ENCODE measurements at regions not wholly inside any gene's neighbourhood (a gene's known extent, or its start where the extent isn't known, plus 50 kb on each side); places are given as distances from the start of the nearest gene placed in this dataset.

DNA sequence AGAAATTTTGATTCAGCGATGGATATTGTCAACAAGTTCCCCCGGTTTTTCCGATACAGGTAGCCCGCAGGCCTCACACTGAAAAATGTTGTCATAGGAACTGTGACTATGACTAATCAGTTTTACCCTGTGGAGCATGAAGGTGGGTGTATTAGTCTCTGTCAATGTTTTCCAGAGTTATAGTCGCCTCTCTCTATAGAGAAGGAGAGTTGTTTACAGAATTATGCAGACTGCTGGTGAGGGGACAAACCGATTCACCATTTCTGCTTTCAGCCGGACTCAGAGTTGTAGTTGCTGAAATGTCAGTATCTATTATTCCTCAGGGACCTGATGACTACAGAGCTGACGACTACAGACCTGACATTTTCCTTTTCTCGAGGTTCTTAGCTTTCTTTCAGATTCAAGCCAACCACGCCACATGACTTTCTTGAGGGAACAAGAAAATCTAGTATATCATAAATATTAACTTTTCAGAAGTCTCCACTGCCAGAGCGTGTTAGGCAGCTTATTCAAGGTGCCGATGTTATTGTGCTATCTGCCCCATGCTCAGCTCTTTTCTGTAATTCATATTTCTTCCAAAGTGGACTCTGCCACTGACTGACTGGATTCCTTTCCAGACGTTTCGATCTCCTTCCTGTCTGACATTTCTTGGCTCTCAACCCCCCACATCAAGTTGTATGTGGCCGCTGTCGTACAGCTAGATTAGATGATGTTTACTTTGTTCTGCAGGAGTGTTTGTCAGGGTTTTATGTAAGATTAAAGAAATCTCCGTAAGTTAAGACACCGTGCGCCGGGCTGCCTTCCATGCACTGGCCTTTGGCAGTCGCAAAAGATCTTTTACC, 178.1 kb downstream of the FGF1 start:
- DNase-seq (ENCODE audit: low read depth): no peak

- DNase-seq (ENCODE audit: low read depth): no peak
Measured at GRCh38 chr5:142506756-142507155, 179.1 kb downstream of the FGF1 start.

GRCh38 chr5:142506046-142506445, 179.8 kb downstream of the FGF1 start:
- DNase-seq (ENCODE audit: low read depth): no peak

- DNase-seq (ENCODE audit: low read depth): no peak
Measured at GRCh38 chr5:142501890-142502289, 177.1 kb upstream of the SPRY4 start.

DNA sequence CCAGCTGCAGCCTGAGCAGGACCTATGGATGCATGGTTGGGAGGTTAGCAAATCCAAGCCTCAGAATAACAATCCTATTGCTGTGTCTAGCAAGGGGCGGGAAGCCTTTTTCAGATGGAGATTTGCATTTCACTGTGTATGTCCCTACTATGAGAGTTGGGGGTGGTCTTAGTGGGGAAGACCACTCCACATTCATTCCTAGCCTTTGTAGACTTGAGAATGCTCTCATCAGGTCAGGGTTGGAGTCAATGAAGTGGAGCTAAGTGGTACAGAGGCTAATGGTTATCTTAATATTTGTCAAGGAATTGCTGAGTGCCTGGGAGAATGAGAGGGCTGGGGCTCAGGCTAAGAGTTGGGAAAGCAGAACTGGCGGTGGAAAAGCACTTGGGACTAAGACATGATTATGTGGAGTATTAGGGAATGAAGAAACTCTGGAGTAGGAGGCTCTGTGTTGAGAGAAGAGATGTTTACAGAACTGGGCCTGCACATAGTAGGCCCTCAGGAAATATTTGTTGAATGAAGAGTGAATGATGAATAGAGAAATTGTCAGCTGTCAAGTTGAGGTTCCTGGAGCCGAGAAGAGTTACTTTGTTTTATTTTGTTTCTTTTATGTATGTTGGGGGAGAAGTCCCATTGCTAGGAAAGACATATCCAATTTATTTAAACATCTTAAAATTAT, 175.5 kb upstream of the SPRY4 start:
- no peak for DNase-seq (ENCODE audit: low read depth)

- no peak for DNase-seq (ENCODE audit: low read depth)
Measured at GRCh38 chr5:142499591-142500226, 174.9 kb upstream of the SPRY4 start.

- no peak for DNase-seq (ENCODE audit: low read depth)
Measured at GRCh38 chr5:142498298-142498697, 173.5 kb upstream of the SPRY4 start.

- no peak for DNase-seq (ENCODE audit: low read depth)
Measured at GRCh38 chr5:142495531-142495930, 170.7 kb upstream of the SPRY4 start.

DNA sequence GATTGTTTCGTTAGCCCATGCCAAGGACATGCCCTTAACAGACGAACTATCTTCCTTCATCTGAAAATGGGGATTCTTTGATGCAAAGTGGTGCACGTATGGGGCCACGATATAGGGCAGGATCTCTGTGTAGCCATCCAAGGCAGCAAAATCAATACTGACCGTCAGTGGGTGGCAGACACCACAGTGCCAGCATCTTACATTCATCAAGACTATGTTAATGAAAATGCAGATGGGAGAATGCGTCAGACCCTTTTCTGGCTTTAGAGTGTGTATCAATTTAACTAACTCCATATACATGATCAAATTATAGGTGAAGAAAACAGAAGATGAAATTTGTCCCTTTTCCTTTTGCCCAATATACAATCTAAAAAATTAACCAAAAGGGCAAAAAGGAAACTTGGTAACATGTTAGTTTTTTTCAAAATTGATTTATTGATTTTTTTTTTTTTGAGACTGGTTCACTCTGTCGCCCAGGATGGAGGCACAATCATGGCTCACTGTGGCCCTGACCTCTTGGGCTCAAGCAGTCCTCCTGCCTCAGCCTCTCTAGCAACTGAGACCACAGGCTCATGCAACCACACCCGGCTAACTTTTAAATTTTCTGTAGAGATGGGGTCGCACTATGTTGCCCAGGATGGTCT, 169.2 kb upstream of the SPRY4 start:
- DNase-seq (ENCODE audit: low read depth): no peak

DNA sequence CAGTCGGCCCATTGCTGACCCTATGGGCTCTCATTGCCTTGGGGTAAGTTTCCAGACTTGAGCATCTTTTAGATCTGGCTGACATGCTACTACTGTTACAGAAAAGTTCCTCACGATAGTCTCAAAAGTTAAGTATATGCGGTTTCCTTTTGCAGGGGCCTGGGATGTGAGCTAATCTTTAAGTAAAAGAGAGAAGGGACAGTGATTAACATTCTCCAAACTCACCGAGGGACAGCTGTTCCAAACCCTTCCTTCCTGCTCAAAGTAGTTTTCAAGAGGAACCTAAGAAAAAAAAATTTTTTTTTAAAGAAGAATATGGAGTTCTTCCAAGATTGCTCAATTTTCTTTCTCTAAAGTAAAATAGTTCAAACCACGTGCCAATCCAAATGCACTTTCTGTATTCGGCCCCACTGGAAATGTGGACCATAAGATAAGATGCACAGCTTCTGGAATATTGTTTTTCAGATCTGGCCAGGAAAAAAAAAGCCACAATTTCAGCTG, 168.0 kb upstream of the SPRY4 start:
- no peak for DNase-seq (ENCODE audit: low read depth)

DNA sequence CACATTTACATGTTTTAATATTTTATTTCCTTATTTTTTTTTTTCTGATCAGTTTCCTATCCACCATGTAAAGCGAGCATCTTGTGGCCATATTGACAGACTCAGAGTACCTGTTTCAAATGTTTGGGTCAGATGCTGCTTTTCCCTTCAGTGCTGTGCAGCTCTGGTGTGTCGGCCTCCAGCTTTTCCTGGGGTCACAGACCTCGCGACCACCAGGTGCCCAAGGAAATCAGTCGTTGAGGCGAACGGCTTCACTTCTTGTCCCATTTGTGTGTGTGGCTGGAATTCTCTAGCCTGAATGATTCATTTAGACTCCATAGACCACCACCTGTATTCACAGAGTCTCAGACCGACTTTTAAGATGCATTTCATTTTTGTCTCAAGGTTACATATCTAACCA, 166.9 kb upstream of the SPRY4 start:
- DNase-seq (ENCODE audit: low read depth): no peak

- no peak for DNase-seq (ENCODE audit: low read depth)
Measured at GRCh38 chr5:142491270-142491669, 166.4 kb upstream of the SPRY4 start.

GRCh38 chr5:142486581-142486980, 161.8 kb upstream of the SPRY4 start:
- no peak for DNase-seq (ENCODE audit: low read depth)

GRCh38 chr5:142486020-142486419, 161.2 kb upstream of the SPRY4 start:
- no peak for DNase-seq (ENCODE audit: low read depth)

DNA sequence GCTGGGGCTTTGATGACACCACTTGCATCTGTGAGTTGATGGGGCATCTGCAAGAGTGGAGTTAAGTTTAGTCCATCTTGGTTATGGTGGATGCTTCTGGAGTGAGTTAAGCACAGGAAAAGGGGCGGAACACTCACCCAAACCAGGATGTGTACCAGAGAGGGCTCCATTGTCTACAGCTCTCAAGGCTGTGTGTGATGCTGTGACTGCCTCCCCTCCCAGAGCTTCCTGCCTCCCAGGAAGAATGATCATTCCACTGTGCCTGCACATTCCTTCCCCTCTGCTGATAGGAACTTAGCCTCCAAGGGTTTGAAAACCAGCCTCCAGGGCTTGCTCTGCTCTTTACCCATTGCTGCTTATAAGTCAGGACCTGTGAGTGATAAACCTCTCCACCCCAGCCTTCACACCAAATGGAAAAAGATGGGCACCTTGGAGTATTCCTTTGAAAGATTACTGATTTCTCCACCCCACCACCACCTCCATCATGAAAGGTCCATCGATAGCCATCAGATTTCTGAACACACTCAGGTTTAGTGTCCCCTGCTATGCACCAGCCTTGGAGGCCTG, 160.1 kb upstream of the SPRY4 start:
- no peak for DNase-seq (ENCODE audit: low read depth)

- DNase-seq (ENCODE audit: low read depth): no peak
Measured at GRCh38 chr5:142482207-142482606, 157.4 kb upstream of the SPRY4 start.

GRCh38 chr5:142481410-142481809, 156.6 kb upstream of the SPRY4 start:
- no peak for DNase-seq (ENCODE audit: low read depth)

- no peak for DNase-seq (ENCODE audit: low read depth)
Measured at GRCh38 chr5:142479854-142480519, 155.2 kb upstream of the SPRY4 start.

DNA sequence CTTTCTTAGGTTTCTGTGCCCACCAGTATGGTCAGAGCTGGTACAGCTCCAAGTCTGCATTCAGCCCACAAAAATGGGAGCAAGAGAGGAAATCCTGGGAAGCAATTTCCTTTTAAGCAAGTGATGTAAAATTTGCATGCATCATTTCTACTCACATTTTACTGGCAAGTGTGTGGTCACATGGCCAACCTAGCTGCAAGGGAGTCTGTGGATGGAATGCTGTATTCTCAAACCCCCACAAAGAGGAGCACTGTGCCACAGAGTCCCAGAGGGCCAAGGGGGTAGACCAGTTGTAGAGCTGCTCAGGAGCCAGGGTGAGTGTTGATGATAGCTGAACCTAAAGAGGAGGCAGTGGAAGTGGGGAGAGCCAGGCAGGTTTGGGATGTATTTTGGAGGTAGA, 154.3 kb upstream of the SPRY4 start:
- no peak for DNase-seq (ENCODE audit: low read depth)

- no peak for DNase-seq (ENCODE audit: low read depth)
Measured at GRCh38 chr5:142478113-142478512, 153.3 kb upstream of the SPRY4 start.

DNA sequence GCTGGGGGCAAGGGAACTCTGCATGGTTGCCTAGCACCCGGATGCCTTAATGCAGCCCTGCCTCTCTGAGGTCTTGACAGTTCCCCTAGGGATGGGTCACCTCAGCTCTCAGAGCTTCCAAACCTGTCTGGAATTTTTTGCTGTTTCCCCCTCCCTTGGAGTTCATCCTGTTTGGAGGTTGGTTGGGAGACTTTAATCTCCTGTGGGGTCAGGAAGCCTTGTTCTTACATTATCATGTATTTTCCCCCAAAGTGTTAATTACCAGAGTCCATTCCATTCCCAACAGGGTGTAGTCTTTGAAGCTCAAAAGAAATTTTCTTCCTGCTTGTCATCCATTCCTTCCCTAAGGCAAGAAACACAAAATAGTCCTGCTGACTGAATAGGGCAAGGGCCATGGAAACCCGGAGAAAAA, 150.3 kb upstream of the SPRY4 start:
- no peak for DNase-seq (ENCODE audit: low read depth)

All from GM04504 (cell line).